ENCODE measurements at regions not wholly inside any gene's neighbourhood (a gene's known extent, or its start where the extent isn't known, plus 50 kb on each side); places are given as distances from the start of the nearest gene placed in this dataset.
A peak's percentile ranks its signal among the peaks of the same experiment; 100 is the strongest.

DNA sequence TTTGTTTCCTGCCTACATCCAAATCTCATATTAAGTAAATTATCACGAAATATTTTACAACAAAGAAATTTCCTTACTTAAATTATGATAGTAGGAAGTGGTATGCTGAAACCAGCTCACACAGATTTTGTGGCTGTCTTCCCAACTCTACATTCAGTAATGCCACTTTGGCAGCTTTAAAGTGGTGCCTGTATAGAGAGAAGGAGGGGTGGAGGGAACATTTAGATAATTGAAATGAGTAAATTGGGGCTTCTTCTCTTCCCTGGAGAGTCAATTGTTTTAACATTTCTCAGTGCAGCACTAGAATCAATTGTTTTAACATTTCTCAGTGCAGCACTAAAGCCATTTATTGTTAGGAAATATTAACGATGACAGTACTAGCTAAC, 1323.1 kb downstream of the PCDH7 start:
- ATAC-seq (no peak), DNase-seq (ENCODE audit: low read depth in 1 of 2, low spot score in 1 of 2) (no peak)

DNA sequence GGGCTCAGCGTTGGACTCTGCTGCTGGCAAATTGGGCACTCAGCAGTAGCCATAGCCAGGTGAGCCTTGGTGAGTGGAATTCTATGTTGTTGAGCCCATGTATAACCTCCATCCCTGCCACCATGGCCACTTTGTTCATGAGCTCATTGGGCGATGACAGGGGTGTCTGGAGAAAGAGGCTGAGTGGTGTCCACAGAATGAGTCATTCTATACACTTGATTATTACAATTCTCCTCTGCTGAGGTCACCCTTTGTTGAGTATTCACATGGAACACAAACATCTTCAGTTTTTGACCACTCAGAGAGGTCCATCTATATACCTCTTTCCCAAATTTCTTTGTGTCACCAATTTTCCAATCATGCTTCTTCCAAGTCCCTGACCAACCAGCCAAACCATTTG, 1341.7 kb downstream of the PCDH7 start:
- no peak overlapping the region for H3K4me2 ChIP-seq
- POLR2A ChIA-PET, result no interaction called here
- WGBS (ENCODE audit: missing lambda C conversion rate), result 55% methylated on average over 1 of the region's 2 CpGs
- no peak for TF ChIP-seq JUNB (IDR thresholded peaks at IDR 0.05)
- TF ChIP-seq CBX8 (IDR thresholded peaks at IDR 0.05), result no peak
- TF ChIP-seq, protein P1, sequence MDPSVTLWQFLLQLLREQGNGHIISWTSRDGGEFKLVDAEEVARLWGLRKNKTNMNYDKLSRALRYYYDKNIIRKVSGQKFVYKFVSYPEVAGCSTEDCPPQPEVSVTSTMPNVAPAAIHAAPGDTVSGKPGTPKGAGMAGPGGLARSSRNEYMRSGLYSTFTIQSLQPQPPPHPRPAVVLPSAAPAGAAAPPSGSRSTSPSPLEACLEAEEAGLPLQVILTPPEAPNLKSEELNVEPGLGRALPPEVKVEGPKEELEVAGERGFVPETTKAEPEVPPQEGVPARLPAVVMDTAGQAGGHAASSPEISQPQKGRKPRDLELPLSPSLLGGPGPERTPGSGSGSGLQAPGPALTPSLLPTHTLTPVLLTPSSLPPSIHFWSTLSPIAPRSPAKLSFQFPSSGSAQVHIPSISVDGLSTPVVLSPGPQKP (IDR thresholded peaks at IDR 0.05; ENCODE audit: low read depth, low read length), result no peak
- TF ChIP-seq BHLHE40 (IDR thresholded peaks at IDR 0.05; ENCODE audit: low read depth, low read length), result no peak
- no peak for TF ChIP-seq FOSL2 (IDR thresholded peaks at IDR 0.05)
- no peak for TF ChIP-seq FOSL2 (CRISPR knock-in tag; IDR thresholded peaks at IDR 0.05)
- TF ChIP-seq, protein P2, sequence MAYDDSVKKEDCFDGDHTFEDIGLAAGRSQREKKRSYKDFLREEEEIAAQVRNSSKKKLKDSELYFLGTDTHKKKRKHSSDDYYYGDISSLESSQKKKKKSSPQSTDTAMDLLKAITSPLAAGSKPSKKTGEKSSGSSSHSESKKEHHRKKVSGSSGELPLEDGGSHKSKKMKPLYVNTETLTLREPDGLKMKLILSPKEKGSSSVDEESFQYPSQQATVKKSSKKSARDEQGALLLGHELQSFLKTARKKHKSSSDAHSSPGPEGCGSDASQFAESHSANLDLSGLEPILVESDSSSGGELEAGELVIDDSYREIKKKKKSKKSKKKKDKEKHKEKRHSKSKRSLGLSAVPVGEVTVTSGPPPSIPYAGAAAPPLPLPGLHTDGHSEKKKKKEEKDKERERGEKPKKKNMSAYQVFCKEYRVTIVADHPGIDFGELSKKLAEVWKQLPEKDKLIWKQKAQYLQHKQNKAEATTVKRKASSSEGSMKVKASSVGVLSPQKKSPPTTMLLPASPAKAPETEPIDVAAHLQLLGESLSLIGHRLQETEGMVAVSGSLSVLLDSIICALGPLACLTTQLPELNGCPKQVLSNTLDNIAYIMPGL (CRISPR knock-in tag; IDR thresholded peaks at IDR 0.05; ENCODE audit: borderline replicate concordance), result no peak
- TF ChIP-seq ZFP36 (IDR thresholded peaks at IDR 0.05; ENCODE audit: borderline replicate concordance, partially characterized antibody), result no peak
- no peak for TF ChIP-seq CBX2 (IDR thresholded peaks at IDR 0.05; ENCODE audit: borderline replicate concordance, low read depth)
- TF ChIP-seq, protein P3, sequence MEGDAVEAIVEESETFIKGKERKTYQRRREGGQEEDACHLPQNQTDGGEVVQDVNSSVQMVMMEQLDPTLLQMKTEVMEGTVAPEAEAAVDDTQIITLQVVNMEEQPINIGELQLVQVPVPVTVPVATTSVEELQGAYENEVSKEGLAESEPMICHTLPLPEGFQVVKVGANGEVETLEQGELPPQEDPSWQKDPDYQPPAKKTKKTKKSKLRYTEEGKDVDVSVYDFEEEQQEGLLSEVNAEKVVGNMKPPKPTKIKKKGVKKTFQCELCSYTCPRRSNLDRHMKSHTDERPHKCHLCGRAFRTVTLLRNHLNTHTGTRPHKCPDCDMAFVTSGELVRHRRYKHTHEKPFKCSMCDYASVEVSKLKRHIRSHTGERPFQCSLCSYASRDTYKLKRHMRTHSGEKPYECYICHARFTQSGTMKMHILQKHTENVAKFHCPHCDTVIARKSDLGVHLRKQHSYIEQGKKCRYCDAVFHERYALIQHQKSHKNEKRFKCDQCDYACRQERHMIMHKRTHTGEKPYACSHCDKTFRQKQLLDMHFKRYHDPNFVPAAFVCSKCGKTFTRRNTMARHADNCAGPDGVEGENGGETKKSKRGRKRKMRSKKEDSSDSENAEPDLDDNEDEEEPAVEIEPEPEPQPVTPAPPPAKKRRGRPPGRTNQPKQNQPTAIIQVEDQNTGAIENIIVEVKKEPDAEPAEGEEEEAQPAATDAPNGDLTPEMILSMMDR (IDR thresholded peaks at IDR 0.05), result no peak
- TF ChIP-seq MAFK (IDR thresholded peaks at IDR 0.05; ENCODE audit: partially characterized antibody), result no peak
- TF ChIP-seq RNF2 (IDR thresholded peaks at IDR 0.05; ENCODE audit: borderline replicate concordance, low read depth), result no peak
- TF ChIP-seq RFX5 (IDR thresholded peaks at IDR 0.05), result no peak
- TF ChIP-seq ESRRA (IDR thresholded peaks at IDR 0.05; ENCODE audit: borderline replicate concordance, low read length), result no peak
- TF ChIP-seq, protein P4, sequence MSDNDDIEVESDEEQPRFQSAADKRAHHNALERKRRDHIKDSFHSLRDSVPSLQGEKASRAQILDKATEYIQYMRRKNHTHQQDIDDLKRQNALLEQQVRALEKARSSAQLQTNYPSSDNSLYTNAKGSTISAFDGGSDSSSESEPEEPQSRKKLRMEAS (IDR thresholded peaks at IDR 0.05), result no peak
- TF ChIP-seq RARB (CRISPR knock-in tag; IDR thresholded peaks at IDR 0.05), result no peak
- TF ChIP-seq KDM1A (IDR thresholded peaks at IDR 0.05; ENCODE audit: low read depth), result no peak
- no peaks in the 10 kb centered on the region for H3K4me1 ChIP-seq
- no peaks in the 10 kb centered on the region for H3K9me3 ChIP-seq
- DNase-seq (ENCODE audit: low read depth in 1 of 2, low spot score in 1 of 2), result no peak
- ATAC-seq, result no peak
- H3K4me3 ChIP-seq, result no peak overlapping the region
- CTCF ChIA-PET, result no interaction called here
- no peak for FAIRE-seq
- no peak overlapping the region for H3K27ac ChIP-seq

More for the DNA sequence above, 1323.1 kb downstream of the PCDH7 start:
- ChIA-PET POLR2A (no interaction called here), CTCF (no interaction called here)
- 52% methylated on average over 2 of the region's 2 CpGs for WGBS (ENCODE audit: missing lambda C conversion rate)
- Histone ChIP-seq H3K4me2 (peak overlapping the region; percentile 61), H3K27ac (no peak overlapping the region), H3K9me3 (no peaks in the 10 kb centered on the region), H3K4me3 (no peak overlapping the region), H3K4me1 (peaks cover 16% of the 10 kb centered on the region; the same call in 2 of the 3 replicates)
- FAIRE-seq, result no peak
- TF ChIP-seq ZNF302 (CRISPR knock-in tag; IDR thresholded peaks at IDR 0.05) (no peak), MAZ (IDR thresholded peaks at IDR 0.05; ENCODE audit: borderline replicate concordance, low read depth, low read length) (no peak), RARB (CRISPR knock-in tag; IDR thresholded peaks at IDR 0.05) (no peak), CEBPB (IDR thresholded peaks at IDR 0.05) (no peak), CHD4 (IDR thresholded peaks at IDR 0.05; ENCODE audit: borderline replicate concordance) (no peak), ESRRA (IDR thresholded peaks at IDR 0.05; ENCODE audit: borderline replicate concordance, low read length) (no peak)
- TF ChIP-seq, protein P1 (IDR thresholded peaks at IDR 0.05; ENCODE audit: low read depth, low read length), result no peak
- TF ChIP-seq, protein P5, sequence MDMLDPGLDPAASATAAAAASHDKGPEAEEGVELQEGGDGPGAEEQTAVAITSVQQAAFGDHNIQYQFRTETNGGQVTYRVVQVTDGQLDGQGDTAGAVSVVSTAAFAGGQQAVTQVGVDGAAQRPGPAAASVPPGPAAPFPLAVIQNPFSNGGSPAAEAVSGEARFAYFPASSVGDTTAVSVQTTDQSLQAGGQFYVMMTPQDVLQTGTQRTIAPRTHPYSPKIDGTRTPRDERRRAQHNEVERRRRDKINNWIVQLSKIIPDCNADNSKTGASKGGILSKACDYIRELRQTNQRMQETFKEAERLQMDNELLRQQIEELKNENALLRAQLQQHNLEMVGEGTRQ (IDR thresholded peaks at IDR 0.05), result no peak
